GM12878 (cell line): ENCODE measurements at regions not wholly inside any gene's neighbourhood (a gene's known extent, or its start where the extent isn't known, plus 50 kb on each side); places are given as distances from the start of the nearest gene placed in this dataset.

ENCODE experiments used
- ATAC-seq: fragments of 200-7000 bp; cut with Tn5 transposase; 3 replicates; pipeline ENCODE4 v1.9.1; 2020; ENCODE audit warnings: mild to moderate bottlenecking, moderate library complexity
- BruUV-seq: library from RNA; stranded (reverse); fragments of 400-500 nt; replicated peaks from 2 replicates; lab custom pipeline; 2021; lab: Mats Ljungman, UMichigan
- CTCF ChIA-PET: fragments of 300-600 bp; sonication (Branson Sonifier 250); formaldehyde crosslinking; extraction: SDS; loops from one replicate; lab custom pipeline; 2021; ENCODE audit warnings: inconsistent platforms; lab: Yijun Ruan, JAX
- POLR2A ChIA-PET: fragments of 350-600 bp; formaldehyde crosslinking; extraction: SDS; loops from one replicate; lab custom pipeline; 2021; ENCODE audit warnings: inconsistent platforms; lab: Charles Lee
- RAD21 ChIA-PET: fragments of 300-600 bp; sonication (Branson Sonifier 250); formaldehyde crosslinking; loops from one replicate; lab custom pipeline; 2023; ENCODE audit warnings: antibody characterized with exemption; ENCODE audit not compliant: unreplicated experiment; lab: Charles Lee
- SMC1A ChIA-PET: fragments of 300-600 bp; sonication (Branson Sonifier 250); formaldehyde crosslinking; loops from one replicate; lab custom pipeline; 2023; ENCODE audit not compliant: unreplicated experiment, uncharacterized antibody; lab: Charles Lee
- DNase-seq: peaks from one replicate; pipeline ENCODE4 v3.0.0-alpha.2; 2011; ENCODE audit warnings: low read depth, low spot score
- FAIRE-seq: peaks from 3 replicates; lab custom pipeline; 2011; peaks lifted over from hg19 to GRCh38; lab: Jason Lieb, UNC
- H2AFZ ChIP-seq: 2 replicates; pipeline ENCODE4 v1.6.0; 2011; ENCODE audit warnings: low read depth, low read length, control low read depth; ENCODE audit not compliant: control insufficient read depth
- H3K27ac ChIP-seq: 2 replicates; pipeline ENCODE4 v1.5.1; 2011; ENCODE audit warnings: control low read depth; ENCODE audit not compliant: control insufficient read depth, insufficient read depth
- H3K27me3 ChIP-seq, 2 experiments: replicated peaks in 1 of 2; 2 replicates each; pipeline versions ENCODE4 v1.6.0 to v1.6.1; 2011; ENCODE audit warnings: low read length in 1 of 2; ENCODE audit not compliant: control insufficient read depth in 2 of 2, insufficient read depth in 2 of 2
- H3K36me3 ChIP-seq, 2 experiments: 2 replicates each; pipeline ENCODE4 v1.5.1; 2011; ENCODE audit warnings: low read length in 1 of 2; ENCODE audit not compliant: control insufficient read depth in 2 of 2, insufficient read depth in 2 of 2
- H3K4me1 ChIP-seq: 2 replicates; pipeline ENCODE4 v1.6.1; 2011; ENCODE audit warnings: mild to moderate bottlenecking, low read length, moderate library complexity, mixed read lengths; ENCODE audit not compliant: control insufficient read depth, insufficient read depth
- H3K4me2 ChIP-seq: 2 replicates; pipeline ENCODE4 v1.6.0; 2011; ENCODE audit warnings: control low read depth; ENCODE audit not compliant: control insufficient read depth, insufficient read depth
- H3K4me3 ChIP-seq: fragments of 200-600 bp; sonication (generic); 2 replicates; pipeline ENCODE4 v1.5.1; 2016
- H3K79me2 ChIP-seq: 2 replicates; pipeline ENCODE4 v1.6.0; 2011; ENCODE audit warnings: low read length; ENCODE audit not compliant: control insufficient read depth, insufficient read depth
- H3K9ac ChIP-seq: 2 replicates; pipeline ENCODE4 v1.8.0; 2011; ENCODE audit warnings: low read length, control low read depth, mixed read lengths; ENCODE audit not compliant: control insufficient read depth, insufficient read depth
- H3K9me3 ChIP-seq: replicated peaks from 3 replicates; pipeline ENCODE4 v1.5.1; 2011; ENCODE audit warnings: mild to moderate bottlenecking, low read length; ENCODE audit not compliant: control insufficient read depth, insufficient read depth
- H4K20me1 ChIP-seq: 2 replicates; pipeline ENCODE4 v1.6.0; 2011; ENCODE audit not compliant: control insufficient read depth, insufficient read depth
- CBX5 ChIP-seq: sonication (generic); IDR thresholded peaks from 2 replicates; pipeline ENCODE4 v1.6.1; 2016; ENCODE audit warnings: low read depth, moderate library complexity, mild to moderate bottlenecking, inconsistent platforms
- CEBPB ChIP-seq, 2 experiments: fragments of 150-350 bp in 1 of 2; IDR thresholded peaks; 2 replicates each; pipeline ENCODE4 v1.6.1; 2012 to 2014; ENCODE audit warnings: low read depth in 2 of 2, low read length in 2 of 2, borderline replicate concordance in 1 of 2, inconsistent platforms in 1 of 2
- MXI1 ChIP-seq: fragments of 150-350 bp; IDR thresholded peaks from 2 replicates; pipeline ENCODE4 v1.6.1; 2011; ENCODE audit warnings: low read depth, mild to moderate bottlenecking, inconsistent platforms, low read length, improper control_type of control experiment
- NR2C1 ChIP-seq: fragments of 450-650 bp; IDR thresholded peaks from 2 replicates; pipeline ENCODE4 v1.6.1; 2017; ENCODE audit warnings: antibody characterized with exemption, mild to moderate bottlenecking, moderate library complexity
- SIX5 ChIP-seq: IDR thresholded peaks from 2 replicates; pipeline ENCODE4 v1.6.1; 2011; ENCODE audit warnings: mild to moderate bottlenecking, low read depth, low read length, moderate library complexity; ENCODE audit not compliant: severe bottlenecking
- SMARCA5 ChIP-seq: fragments of 450-650 bp; IDR thresholded peaks from 2 replicates; pipeline ENCODE4 v1.6.1; 2017; ENCODE audit warnings: mild to moderate bottlenecking
- SREBF1 ChIP-seq: IDR thresholded peaks from 2 replicates; pipeline ENCODE4 v1.6.1; 2012; ENCODE audit warnings: mild to moderate bottlenecking, low read length
- WRNIP1 ChIP-seq: IDR thresholded peaks from 2 replicates; pipeline ENCODE4 v1.6.1; 2011; ENCODE audit warnings: low read depth, low read length, improper control_type of control experiment, borderline replicate concordance
- WGBS: methylation state at CpG from one replicate; pipeline ENCODE4 v1.1.6; 2016; ENCODE audit warnings: low lambda C conversion rate; ENCODE audit not compliant: insufficient replicate concordance, insufficient coverage; ENCODE audit errors: missing lambda C conversion rate; 5-methylcytosine and 5-hydroxymethylcytosine counted together
- in situ Hi-C: fragments of 300-500 bp; cut with MboI; formaldehyde crosslinking; loops from 9 replicates; pipeline ENCODE4 v1.14.3; 2018; ENCODE audit warnings: mixed read lengths
- intact Hi-C: fragments of 100-400 bp; cut with micrococcal nuclease; formaldehyde crosslinking; loops from one replicate; pipeline ENCODE4 v1.14.2; 2022; ENCODE audit not compliant: unreplicated experiment
- TF ChIP-seq, protein P1 (sequence below): fragments of 450-650 bp; IDR thresholded peaks from 2 replicates; pipeline ENCODE4 v1.6.1; 2017; ENCODE audit warnings: low read depth, mild to moderate bottlenecking, moderate library complexity

DNA sequence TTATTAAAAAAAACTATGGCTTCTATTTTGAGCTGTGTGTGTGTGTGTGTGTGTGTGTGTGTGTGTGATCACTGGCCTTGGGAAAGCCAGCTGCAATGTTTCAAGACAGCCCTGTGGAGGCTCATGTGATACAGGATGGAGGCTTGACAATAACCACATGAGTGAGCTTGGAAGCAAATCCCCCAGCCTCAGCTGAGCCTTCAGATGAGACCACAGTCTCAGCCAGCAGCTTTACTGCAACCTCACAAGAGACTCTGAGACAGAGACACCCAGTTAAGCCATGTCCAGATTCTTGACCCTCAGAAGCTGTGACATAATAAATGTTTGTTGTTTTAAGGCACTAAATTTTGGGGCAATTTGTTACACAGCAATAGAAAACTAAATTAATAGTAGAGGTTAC lies 52.5 kb downstream of the GRK7 start (continued):
- TF ChIP-seq CEBPB (IDR thresholded peaks at IDR 0.05; ENCODE audit: borderline replicate concordance in 1 of 2, low read depth in 2 of 2, low read length in 2 of 2), result no peak
- no peak for TF ChIP-seq WRNIP1
- TF ChIP-seq, protein P1, sequence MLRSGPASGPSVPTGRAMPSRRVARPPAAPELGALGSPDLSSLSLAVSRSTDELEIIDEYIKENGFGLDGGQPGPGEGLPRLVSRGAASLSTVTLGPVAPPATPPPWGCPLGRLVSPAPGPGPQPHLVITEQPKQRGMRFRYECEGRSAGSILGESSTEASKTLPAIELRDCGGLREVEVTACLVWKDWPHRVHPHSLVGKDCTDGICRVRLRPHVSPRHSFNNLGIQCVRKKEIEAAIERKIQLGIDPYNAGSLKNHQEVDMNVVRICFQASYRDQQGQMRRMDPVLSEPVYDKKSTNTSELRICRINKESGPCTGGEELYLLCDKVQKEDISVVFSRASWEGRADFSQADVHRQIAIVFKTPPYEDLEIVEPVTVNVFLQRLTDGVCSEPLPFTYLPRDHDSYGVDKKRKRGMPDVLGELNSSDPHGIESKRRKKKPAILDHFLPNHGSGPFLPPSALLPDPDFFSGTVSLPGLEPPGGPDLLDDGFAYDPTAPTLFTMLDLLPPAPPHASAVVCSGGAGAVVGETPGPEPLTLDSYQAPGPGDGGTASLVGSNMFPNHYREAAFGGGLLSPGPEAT, result no peak
- TF ChIP-seq SIX5, result no peak

DNA sequence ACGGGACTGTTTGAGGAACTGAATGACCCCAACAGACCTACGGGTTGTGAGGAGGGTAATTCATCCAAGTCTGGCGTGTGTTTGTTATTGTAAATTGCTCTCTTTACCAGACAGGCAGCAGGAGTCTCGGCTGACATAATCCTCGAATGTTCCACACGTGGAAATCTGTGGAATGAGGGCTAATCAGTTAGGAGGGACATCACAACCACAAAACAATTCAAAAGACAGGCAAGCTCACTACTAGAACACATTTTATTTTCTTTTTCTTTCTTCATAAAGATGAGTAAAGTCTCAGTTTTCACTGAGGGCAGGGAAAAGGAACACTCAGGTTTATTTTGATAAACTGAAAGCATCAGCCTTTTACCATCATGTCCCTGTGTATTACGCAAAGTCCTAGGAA lies 53.8 kb downstream of the GRK7 start:
- BruUV-seq, result no TSS peak
- no peak overlapping the region for H3K4me3 ChIP-seq
- FAIRE-seq, result no peak
- 43% methylated on average over 7 of the region's 7 CpGs for WGBS
- in situ Hi-C loops, result no loop called here
- peaks cover 2% of the 10 kb centered on the region; the same call in 1 of the 3 replicates for H3K9me3 ChIP-seq
- H3K79me2 ChIP-seq, result no peaks in the 10 kb centered on the region
- no peak overlapping the region for H3K9ac ChIP-seq
- H3K4me2 ChIP-seq, result no peak overlapping the region
- H2AFZ ChIP-seq, result no peak overlapping the region
- CTCF ChIA-PET, result no interaction called here
- SMC1A ChIA-PET, result no interaction called here
- ATAC-seq, result no peak
- peaks cover 1 to 4% of the 10 kb centered on the region in 2 experiments; a peak in 3 of 4 replicates for H3K27me3 ChIP-seq
- POLR2A ChIA-PET, result no interaction called here
- H3K4me1 ChIP-seq, result no peaks in the 10 kb centered on the region
- RAD21 ChIA-PET, result no interaction called here
- DNase-seq, result no peak
- intact Hi-C loops, result no loop called here
- TF ChIP-seq NR2C1 (no peak), SREBF1 (no peak), SMARCA5 (no peak), CBX5 (no peak), MXI1 (no peak)
- no peak overlapping the region for H3K27ac ChIP-seq
- no peaks in the 10 kb centered on the region for H3K36me3 ChIP-seq
- H4K20me1 ChIP-seq, result no peaks in the 10 kb centered on the region
